Nucleus accumbens (tissue), 56 donors: ENCODE measurements at regions not wholly inside any gene's neighbourhood (a gene's known extent, or its start where the extent isn't known, plus 50 kb on each side); places are given as distances from the start of the nearest gene placed in this dataset.
A peak's percentile ranks its signal among the peaks of the same experiment; 100 is the strongest.
"Not testable (repeated sequence)": the region's sequence is repeated elsewhere in the genome, so short reads cannot be mapped to it uniquely, and the experiment has no call there.

ENCODE experiments used
- DNase-seq, 56 donors: peaks; one replicate each; lab custom pipeline; 2025; lab: John Stamatoyannopoulos, UW

GRCh38 chr2:5175231-5175630, 517.0 kb upstream of the SOX11 start:
- DNase-seq: no peak

GRCh38 chr2:5176764-5177163, 515.4 kb upstream of the SOX11 start:
- DNase-seq: no peak

GRCh38 chr2:5183031-5183430, 509.2 kb upstream of the SOX11 start:
- DNase-seq: no peak

GRCh38 chr2:5187283-5187682, 504.9 kb upstream of the SOX11 start:
- no peak for DNase-seq

- no peak for DNase-seq
Observed at GRCh38 chr2:5188636-5189035, 503.5 kb upstream of the SOX11 start.

- DNase-seq: no peak
Observed at GRCh38 chr2:5190023-5190422, 502.2 kb upstream of the SOX11 start.

GRCh38 chr2:5195636-5196035, 496.5 kb upstream of the SOX11 start:
- DNase-seq: no peak

GRCh38 chr2:5203134-5203755, 488.9 kb upstream of the SOX11 start:
- no peak for DNase-seq

- DNase-seq: not testable (repeated sequence)
Observed at GRCh38 chr2:5206742-5207141, 485.4 kb upstream of the SOX11 start.

GRCh38 chr2:5215989-5216607, 476.1 kb upstream of the SOX11 start:
- DNase-seq: no peak

- DNase-seq: no peak
Observed at GRCh38 chr2:5227062-5227699, 465.0 kb upstream of the SOX11 start.

GRCh38 chr2:5229574-5229973, 462.6 kb upstream of the SOX11 start:
- no peak for DNase-seq

GRCh38 chr2:5230444-5230843, 461.7 kb upstream of the SOX11 start:
- no peak for DNase-seq

- no peak for DNase-seq
Observed at GRCh38 chr2:5230855-5231254, 461.3 kb upstream of the SOX11 start.

- no peak for DNase-seq
Observed at GRCh38 chr2:5231287-5231686, 460.9 kb upstream of the SOX11 start.

- no peak for DNase-seq
Observed at GRCh38 chr2:5234563-5234962, 457.6 kb upstream of the SOX11 start.

GRCh38 chr2:5235701-5236100, 456.5 kb upstream of the SOX11 start:
- DNase-seq: no peak

- peak in 2 of 56 donors; percentile 1 for DNase-seq
Observed at GRCh38 chr2:5236249-5236648, 455.9 kb upstream of the SOX11 start.

- no peak for DNase-seq
Observed at GRCh38 chr2:5242751-5243150, 449.4 kb upstream of the SOX11 start.

GRCh38 chr2:5250482-5250881, 441.7 kb upstream of the SOX11 start:
- no peak for DNase-seq

- DNase-seq: no peak
Observed at GRCh38 chr2:5253263-5253662, 438.9 kb upstream of the SOX11 start.

- DNase-seq: no peak
Observed at GRCh38 chr2:5254791-5255332, 437.3 kb upstream of the SOX11 start.
